Fibroblast of lung (primary cell): ENCODE measurements at regions not wholly inside any gene's neighbourhood (a gene's known extent, or its start where the extent isn't known, plus 50 kb on each side); places are given as distances from the start of the nearest gene placed in this dataset.

Source experiments
- EZH2 ChIP-seq: IDR thresholded peaks from 2 replicates; pipeline ENCODE4 v1.5.1; 2012; ENCODE audit warnings: low read length, control low read depth, mild to moderate bottlenecking; ENCODE audit errors: missing control alignments
- TF ChIP-seq, protein P1 (sequence below), 2 donors: IDR thresholded peaks in 1 of 2; conservative IDR thresholded peaks in 1 of 2; 1 replicate in 1 of 2; 2 replicates in 1 of 2; pipeline ENCODE4 v1.5.1; 2011 to 2012; ENCODE audit warnings: low read length in 2 of 2, control low read depth in 1 of 2, inconsistent platforms in 1 of 2, low read depth in 1 of 2, mild to moderate bottlenecking in 1 of 2

DNA sequence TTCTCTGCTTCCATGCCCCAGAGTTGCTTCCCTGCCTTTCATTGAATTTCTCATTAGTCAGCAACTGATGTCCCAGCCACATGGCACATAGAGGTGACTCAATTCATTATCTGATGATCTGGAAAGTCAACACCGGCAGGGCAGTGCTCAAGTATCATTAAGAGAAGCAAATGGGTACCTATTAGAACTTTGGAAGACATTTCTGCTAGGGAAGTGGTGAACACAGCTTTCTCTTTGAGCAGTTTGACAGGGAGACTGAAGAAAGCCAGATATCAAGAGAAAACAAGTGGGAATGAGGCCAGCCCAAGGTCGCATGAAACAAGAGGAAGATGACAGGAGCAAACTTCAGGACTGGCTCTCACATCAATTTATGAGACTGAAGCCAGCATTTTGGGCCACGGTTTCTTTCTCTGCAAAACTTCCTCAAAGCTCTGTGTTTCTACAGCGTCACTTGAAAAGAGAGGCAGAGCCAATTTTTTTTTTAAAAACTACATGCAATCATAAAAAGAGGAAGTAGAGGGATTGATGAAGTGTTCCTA lies 108.3 kb upstream of the RPS6KA3 start:
- TF ChIP-seq, protein P1, sequence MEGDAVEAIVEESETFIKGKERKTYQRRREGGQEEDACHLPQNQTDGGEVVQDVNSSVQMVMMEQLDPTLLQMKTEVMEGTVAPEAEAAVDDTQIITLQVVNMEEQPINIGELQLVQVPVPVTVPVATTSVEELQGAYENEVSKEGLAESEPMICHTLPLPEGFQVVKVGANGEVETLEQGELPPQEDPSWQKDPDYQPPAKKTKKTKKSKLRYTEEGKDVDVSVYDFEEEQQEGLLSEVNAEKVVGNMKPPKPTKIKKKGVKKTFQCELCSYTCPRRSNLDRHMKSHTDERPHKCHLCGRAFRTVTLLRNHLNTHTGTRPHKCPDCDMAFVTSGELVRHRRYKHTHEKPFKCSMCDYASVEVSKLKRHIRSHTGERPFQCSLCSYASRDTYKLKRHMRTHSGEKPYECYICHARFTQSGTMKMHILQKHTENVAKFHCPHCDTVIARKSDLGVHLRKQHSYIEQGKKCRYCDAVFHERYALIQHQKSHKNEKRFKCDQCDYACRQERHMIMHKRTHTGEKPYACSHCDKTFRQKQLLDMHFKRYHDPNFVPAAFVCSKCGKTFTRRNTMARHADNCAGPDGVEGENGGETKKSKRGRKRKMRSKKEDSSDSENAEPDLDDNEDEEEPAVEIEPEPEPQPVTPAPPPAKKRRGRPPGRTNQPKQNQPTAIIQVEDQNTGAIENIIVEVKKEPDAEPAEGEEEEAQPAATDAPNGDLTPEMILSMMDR (conservative IDR thresholded peaks at IDR 0.05 in 1 of 2, IDR thresholded peaks at IDR 0.05 in 1 of 2; ENCODE audit: low read depth in 1 of 2, low read length in 2 of 2): no peak
- no peak for TF ChIP-seq EZH2
